ENCODE measurements at regions not wholly inside any gene's neighbourhood (a gene's known extent, or its start where the extent isn't known, plus 50 kb on each side); places are given as distances from the start of the nearest gene placed in this dataset.

DNA sequence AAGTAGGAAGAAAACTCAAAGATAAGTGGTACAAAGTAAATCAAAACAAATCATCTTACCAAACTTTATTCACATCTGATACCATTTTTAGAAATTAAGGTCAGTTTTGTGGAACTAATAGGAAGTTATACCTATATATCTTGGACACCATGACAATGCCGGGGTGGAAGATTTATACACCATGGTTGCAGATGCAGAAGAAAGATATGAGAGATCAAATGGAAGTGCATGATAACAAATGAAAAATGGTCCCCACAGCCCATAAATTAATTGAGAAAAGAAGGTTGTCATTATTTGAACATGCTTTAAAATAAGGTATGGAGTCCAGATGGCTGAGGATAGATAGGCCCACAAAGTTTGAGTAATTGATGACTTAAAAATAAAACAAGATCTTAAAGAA lies 276.8 kb downstream of the TSHZ3 start:
- Histone ChIP-seq H3K36me3 (no peaks in the 10 kb centered on the region), H3K4me1 (no peaks in the 10 kb centered on the region)
- intact Hi-C loops (cut with DNase I) = no loop called here

DNA sequence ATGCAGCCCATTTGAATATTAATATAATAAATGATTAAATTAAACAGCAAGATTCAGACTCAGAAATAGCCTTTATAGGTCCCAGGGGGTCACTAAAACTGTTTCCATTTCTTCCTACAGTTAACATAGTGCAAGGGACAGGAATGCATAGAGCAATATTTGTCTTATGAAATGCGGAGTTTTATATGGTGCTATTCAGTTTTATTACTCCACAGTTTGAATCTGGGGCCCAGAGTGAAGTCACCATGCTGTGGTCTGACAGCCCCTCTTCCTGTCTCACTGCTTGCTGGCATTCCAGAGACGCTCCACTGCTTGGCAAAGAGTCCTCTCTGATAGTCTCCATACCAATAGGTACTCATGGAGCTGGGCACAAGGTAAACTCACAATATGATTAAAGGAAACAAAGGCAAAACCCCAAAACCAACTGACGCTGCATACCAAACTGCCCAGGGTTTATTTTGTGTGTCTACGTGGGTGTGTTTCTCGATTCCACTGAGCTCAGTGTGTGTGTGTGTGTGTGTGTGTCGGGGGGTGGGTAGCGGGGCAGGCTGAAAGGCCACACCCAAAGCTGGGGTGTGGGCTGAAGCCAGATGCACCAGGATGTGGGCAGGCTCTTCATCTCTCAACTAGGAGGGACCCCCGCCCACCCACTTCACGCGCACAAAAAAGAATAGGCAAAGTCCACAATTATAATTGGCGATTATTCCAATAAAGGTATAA lies 277.9 kb downstream of the TSHZ3 start:
- peaks cover 14% of the 10 kb centered on the region for H3K27me3 ChIP-seq (ENCODE audit: low read depth)
- ATAC-seq (no peak), DNase-seq (no peak)
- H3K4me1 ChIP-seq = no peaks in the 10 kb centered on the region
- no peak overlapping the region for H3K27ac ChIP-seq
- intact Hi-C loops (cut with DNase I) = no loop called here
- no peak overlapping the region for H3K4me3 ChIP-seq
- H3K9me3 ChIP-seq = no peaks in the 10 kb centered on the region
- no peaks in the 10 kb centered on the region for H3K36me3 ChIP-seq
- TF ChIP-seq, protein P1, sequence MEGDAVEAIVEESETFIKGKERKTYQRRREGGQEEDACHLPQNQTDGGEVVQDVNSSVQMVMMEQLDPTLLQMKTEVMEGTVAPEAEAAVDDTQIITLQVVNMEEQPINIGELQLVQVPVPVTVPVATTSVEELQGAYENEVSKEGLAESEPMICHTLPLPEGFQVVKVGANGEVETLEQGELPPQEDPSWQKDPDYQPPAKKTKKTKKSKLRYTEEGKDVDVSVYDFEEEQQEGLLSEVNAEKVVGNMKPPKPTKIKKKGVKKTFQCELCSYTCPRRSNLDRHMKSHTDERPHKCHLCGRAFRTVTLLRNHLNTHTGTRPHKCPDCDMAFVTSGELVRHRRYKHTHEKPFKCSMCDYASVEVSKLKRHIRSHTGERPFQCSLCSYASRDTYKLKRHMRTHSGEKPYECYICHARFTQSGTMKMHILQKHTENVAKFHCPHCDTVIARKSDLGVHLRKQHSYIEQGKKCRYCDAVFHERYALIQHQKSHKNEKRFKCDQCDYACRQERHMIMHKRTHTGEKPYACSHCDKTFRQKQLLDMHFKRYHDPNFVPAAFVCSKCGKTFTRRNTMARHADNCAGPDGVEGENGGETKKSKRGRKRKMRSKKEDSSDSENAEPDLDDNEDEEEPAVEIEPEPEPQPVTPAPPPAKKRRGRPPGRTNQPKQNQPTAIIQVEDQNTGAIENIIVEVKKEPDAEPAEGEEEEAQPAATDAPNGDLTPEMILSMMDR (IDR thresholded peaks at IDR 0.05) = no peak

More for the DNA sequence above, 276.8 kb downstream of the TSHZ3 start:
- Histone ChIP-seq H3K9me3 (no peaks in the 10 kb centered on the region), H3K4me3 (no peak overlapping the region), H3K27ac (no peak overlapping the region), H3K27me3 (ENCODE audit: low read depth) (peaks cover 14% of the 10 kb centered on the region)
- TF ChIP-seq, protein P1 (IDR thresholded peaks at IDR 0.05) = no peak
- ATAC-seq (no peak), DNase-seq (no peak)

DNA sequence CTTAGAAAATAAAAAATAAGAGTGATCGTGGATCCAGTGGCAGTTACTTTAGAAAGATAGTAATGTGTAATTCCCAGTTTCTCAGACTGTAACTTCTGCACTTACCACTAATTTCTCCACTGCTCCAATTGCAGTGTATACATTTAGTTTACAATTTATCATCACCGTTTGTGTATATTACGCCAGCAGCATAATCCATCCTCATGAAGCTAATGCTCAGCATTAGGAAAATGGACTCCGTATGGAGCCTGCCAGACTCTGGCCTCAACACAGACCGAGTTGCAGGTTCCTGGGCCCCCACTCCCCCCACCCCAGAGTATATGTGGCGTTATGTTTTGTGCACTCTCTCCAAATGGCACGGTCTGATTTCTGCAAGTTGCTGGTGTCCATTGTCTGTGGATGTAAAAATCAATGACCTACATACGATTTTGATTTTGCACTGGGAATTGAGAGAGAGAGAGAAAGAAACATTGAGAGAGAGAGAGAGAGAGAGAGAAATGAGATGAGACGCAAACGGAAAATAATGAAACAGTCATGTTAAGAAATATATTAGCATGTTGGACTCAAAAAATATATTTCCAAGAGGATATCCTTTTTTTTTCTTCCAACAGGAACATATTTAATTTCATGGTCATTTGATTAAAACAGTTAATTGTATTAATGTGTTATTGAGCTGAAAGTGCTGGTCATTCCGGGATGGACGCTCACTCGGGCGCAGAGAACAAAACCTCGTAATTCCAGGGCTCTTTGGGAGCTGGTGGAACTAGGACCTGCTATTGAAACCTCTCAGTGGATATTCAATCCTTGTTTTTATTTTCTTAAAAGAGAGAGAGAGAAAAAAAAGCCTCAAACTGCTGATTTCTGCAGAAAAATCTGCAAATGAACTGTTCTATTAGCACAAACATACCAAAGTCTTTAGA lies 278.8 kb downstream of the TSHZ3 start:
- H3K27ac ChIP-seq = no peak overlapping the region
- TF ChIP-seq, protein P1 (IDR thresholded peaks at IDR 0.05) = no peak
- no peaks in the 10 kb centered on the region for H3K4me1 ChIP-seq
- H3K27me3 ChIP-seq (ENCODE audit: low read depth) = peaks cover 14% of the 10 kb centered on the region
- DNase-seq (no peak), ATAC-seq (no peak)
- H3K9me3 ChIP-seq = no peaks in the 10 kb centered on the region
- no peaks in the 10 kb centered on the region for H3K36me3 ChIP-seq
- H3K4me3 ChIP-seq = no peak overlapping the region
- intact Hi-C loops (cut with DNase I) = no loop called here

DNA sequence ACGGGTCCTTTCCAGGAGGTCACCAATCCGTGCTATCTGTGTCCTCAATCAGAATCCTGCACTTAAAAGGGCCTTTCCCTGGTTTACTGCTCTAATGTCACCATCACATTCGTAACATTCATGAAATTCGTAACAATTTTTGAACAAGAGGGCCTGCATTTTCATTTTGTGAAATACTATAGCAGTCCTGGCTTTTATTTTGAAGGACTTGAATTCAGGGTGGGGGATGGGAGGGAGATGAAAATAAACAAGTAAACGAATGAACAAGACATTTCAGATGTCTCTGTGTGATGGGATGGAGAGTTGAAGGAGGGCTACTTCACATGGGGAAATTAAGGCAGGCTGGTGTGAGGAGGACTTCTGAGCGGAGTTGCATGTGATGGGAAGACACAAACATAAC lies 281.0 kb downstream of the TSHZ3 start:
- Histone ChIP-seq H3K27ac (no peak overlapping the region), H3K4me1 (no peaks in the 10 kb centered on the region)
- intact Hi-C loops (cut with DNase I) = no loop called here

DNA sequence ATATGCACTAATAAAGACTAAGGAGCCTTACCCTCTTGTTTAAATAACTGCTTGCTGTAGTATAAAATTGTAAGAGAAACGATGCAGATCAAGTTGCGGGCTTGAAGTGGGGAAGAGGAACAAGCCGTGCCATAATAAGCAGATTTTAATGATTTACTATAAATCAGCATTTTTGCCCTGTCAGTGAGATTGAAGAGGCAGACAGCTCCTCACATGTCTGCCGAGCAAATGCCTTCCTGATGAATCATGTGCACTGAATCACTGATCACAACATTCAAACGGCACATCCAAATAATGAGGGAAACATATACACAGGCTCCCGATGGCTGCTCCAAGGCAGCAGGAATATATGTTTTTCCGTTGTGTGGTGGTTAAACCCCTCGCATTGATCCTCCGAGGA lies 282.9 kb downstream of the TSHZ3 start:
- Histone ChIP-seq H3K27ac (no peak overlapping the region), H3K36me3 (no peaks in the 10 kb centered on the region), H3K4me1 (no peaks in the 10 kb centered on the region), H3K4me3 (no peak overlapping the region), H3K27me3 (ENCODE audit: low read depth) (peaks cover 9% of the 10 kb centered on the region), H3K9me3 (no peaks in the 10 kb centered on the region)
- TF ChIP-seq, protein P1 (IDR thresholded peaks at IDR 0.05) = no peak
- DNase-seq (no peak), ATAC-seq (no peak)
- intact Hi-C loops (cut with DNase I) = no loop called here

More for the DNA sequence above, 281.0 kb downstream of the TSHZ3 start:
- ATAC-seq = no peak
- TF ChIP-seq, protein P1 (IDR thresholded peaks at IDR 0.05) = no peak
- DNase-seq = no peak
- H3K4me3 ChIP-seq = no peak overlapping the region
- peaks cover 9% of the 10 kb centered on the region for H3K27me3 ChIP-seq (ENCODE audit: low read depth)
- H3K36me3 ChIP-seq = no peaks in the 10 kb centered on the region
- no peaks in the 10 kb centered on the region for H3K9me3 ChIP-seq
